ENCODE measurements at regions not wholly inside any gene's neighbourhood (a gene's known extent, or its start where the extent isn't known, plus 50 kb on each side); places are given as distances from the start of the nearest gene placed in this dataset.

DNA sequence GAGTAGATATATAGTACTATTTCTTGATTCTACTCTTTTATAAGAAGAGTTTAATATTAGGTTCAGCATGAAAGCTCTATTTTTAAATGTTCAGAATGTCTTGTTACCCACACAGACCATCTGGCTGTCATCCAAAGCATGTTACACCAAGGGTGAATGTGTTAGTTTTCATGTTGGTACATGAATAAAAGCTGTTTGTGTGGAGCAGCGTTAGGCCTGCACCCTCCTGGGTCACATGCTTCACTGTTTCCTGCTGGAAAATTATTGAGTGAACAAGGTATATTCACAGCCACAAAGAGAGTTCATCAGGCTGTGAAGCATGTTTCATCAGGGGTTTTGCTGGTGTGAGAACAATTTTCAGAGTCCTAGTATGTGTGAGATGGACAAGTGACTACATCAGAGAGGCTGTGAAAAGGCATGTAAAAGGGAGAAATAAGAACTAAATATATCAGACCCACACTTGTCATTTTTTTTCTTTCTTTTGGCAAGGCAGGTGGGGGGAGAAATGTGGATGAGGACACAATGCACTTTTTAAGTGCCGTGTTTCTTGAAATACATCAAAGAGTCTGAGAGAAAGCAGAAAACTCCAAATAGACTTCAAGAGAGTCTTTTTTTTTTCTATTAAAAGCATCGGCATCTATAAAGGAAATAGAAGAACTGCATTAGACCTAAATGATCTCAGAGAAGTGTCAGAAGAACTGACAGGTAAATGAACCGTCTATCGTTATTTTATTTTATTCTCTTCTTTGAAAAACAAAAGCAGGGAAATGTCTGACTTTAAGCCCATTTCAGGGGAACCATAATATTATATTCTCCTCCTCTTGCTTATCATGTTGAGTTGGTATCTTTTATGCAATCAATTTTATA, 2429.7 kb downstream of the PCDH7 start:
- DNase-seq, result no peak

DNA sequence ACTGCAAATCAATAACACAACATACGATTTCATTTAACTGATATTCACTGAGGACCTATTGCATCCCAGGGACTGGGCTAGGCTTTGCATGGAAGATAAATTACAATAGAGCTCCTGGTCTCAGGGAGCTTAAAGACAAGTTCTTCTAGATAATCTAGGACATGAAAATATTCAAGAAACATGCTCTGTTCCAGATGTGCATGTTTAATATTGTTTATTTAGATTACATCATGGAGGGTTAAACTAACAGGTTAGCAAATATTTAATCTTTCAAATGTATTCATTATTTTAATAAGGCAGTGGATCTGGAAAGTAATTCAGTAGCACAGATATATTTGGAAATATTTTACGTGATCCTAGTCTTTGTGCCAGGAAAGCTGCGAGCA, 2430.3 kb downstream of the PCDH7 start:
- DNase-seq, result no peak

- peak; percentile 1 for DNase-seq
Measured at GRCh38 chr4:33160126-33160525, 2440.0 kb downstream of the PCDH7 start.

DNA sequence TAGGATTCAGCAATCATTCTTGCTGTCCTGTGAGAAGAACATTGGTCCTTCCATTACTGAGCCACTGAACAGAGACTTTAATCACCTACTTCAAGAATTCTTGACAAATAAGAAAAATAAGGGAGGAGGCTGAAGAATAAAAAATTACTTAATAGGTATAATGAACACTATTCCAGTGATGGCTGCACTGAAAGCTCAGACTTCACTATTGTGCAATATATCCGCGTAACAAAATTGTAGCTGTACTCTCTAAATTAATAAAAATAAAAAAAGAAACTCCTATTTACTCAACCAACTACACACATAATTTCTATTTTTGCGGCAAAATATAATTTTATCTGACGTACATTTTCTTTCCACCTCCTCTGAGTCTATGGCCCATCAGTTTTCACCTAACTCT, 2441.0 kb downstream of the PCDH7 start:
- no peak for DNase-seq

GRCh38 chr4:33162122-33162521, 2442.0 kb downstream of the PCDH7 start:
- DNase-seq, result no peak

DNA sequence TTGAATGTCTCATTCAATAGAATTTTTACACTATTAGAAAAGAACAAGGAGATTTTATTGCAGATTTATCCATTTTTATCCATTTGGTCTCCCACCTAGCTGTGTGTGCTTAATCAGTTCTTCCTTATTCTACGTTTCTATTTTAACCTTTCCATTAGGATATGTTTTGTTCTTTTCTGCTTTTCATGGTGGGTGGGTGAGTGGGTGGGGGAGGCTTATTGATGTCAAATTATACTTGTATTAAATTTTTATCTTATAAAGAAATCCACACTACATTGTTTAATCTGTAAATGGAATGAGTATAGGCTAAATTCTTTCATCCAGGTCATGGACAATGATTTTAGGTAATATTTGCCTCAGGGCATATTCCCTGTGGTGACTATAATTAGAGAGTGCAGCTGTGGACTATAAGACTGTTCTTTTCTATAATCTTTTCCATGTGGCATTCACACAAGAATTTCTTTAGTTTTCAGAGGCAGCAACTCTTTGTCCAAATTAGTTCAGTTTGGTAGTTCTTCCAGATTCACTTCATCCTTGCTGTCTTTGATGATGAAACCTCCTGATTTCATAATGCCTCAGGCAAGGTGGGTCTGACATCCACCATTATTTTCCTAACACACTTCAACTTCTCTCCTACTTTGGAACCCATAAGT, 2451.8 kb downstream of the PCDH7 start:
- DNase-seq, result no peak

DNA sequence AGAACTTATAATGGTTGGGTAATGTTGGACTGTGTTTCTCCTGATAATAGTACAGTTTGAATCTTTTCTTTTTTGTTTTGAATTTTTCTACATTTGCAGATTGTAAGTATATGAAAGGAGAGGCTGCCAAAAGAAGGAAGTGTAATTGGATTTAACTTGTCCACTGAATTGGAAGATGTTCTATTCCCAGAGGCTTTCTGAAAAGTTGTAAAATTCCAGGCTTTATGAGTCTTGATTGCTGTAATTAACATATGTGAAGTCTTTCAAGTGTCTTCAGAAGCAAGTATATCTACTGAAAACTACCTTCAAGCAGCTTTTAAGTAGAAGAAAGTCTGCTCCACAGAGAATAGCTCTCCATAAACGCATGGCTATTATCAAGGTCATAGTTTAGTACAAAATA, 2456.4 kb downstream of the PCDH7 start:
- no peak for DNase-seq

DNA sequence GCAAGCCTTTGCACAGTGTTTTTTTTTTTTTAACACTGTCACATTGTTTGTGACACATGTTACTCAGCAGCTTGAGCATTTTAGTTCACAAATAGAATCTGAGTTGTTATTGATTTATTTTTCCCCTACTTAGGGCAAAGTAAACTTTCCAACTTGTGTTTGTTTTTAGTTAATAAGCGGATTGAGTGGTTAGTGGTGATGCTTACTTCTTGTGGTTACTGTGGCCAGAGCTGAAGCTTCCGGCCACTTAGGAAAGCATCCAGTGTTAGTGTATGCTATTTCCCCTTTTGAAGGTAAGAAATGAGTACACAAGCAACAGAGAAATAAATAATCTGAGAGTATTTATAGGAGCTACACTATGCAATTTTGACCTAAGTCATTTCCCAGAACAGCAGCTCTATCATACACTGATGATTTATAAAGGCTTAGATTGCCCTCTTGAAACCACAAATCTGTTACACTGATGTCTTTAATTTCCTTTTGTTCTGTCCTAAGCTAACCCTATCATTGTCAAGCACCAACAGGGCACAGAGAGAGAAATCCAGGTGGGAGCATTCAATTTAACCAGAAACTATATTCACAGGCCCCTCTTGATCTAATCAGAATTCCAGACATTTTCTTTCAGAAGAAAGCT, 2464.6 kb downstream of the PCDH7 start:
- peak; percentile 1 for DNase-seq

DNA sequence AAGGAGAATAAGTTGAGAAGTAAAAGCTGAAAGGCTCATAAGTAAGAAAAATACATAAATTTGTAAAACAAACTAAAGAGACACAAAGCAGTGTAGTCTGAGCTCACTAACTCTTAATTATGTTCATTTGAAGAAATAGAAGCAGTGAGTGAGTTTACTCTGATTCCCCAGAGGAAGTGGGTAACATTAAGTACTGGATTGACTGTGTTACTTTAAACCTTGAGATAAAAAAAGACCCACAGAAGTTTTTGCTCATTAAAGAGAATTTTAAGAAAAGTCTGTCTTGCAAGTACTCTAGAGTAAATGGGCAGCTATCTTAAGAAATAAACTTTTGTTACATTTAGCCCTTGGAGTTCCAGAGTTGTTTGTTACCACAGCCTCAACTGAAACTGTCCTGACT, 2466.9 kb downstream of the PCDH7 start:
- peak; percentile 0 for DNase-seq

GRCh38 chr4:33188733-33189132, 2468.6 kb downstream of the PCDH7 start:
- no peak for DNase-seq

- no peak for DNase-seq
Measured at GRCh38 chr4:33189169-33189568, 2469.0 kb downstream of the PCDH7 start.

GRCh38 chr4:33193109-33193508, 2472.9 kb downstream of the PCDH7 start:
- no peak for DNase-seq

GRCh38 chr4:33200377-33200776, 2480.2 kb downstream of the PCDH7 start:
- no peak for DNase-seq

- no peak for DNase-seq
Measured at GRCh38 chr4:33218238-33218637, 2498.1 kb downstream of the PCDH7 start.

DNA sequence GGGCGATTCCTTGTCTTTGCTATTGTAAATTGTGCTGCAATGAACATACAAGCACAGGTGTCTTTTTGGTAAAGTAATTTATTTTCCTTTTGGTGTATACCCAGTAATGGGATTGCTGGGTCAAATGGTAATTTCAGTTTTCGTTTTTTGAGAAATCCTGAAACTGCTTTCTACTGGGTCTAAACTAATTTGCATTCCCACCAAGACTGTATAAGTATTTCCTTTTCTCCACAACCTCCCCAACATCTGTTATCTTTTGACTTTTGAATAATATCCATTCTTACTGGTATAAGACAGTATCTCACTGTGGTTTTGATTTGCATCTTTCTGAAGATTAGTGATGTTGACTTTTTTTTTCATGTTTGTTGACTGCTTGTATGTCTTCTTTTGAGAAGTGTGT, 2506.0 kb downstream of the PCDH7 start:
- no peak for DNase-seq

- DNase-seq, result no peak
Measured at GRCh38 chr4:33226783-33227182, 2506.6 kb downstream of the PCDH7 start.

DNA sequence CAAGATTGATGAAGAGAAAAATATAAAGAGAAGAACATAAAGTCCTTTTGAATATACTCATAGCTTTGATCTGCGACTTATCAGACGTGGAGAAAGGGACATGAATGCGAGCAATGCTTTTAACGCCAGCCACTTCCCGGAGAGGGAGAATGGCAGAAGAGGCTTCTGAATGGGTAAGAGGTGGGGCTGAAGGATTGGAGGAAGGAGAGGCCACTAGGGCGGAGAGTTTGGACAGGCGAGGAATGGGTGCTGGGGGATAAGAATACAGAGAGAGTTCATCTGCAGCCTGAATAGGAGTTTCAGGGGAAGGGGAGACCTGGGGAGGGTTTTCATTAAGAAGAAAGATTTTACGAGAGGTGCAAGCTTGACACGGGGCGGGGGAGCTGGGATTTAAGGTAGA, 2534.9 kb downstream of the PCDH7 start:
- DNase-seq, result no peak

DNA sequence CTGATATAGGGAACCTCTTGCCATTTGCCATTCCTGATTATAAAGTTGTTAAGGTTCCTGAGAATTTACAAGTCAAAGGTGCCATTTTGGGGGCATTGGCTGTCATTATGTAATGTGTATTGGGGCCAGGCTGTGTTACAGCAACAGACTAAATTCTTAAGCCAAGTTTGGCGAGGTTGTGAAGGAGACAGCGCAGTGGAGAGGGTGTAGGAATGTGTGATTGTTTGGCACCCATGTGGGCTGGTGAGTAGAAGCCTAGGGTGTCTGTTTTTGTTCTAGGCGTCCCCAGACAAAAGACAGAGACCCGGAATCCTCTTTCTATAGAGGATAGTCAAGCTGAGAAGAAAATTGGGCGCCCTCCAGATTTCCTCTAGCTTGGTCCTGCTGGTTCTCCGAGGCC, 2535.3 kb downstream of the PCDH7 start:
- no peak for DNase-seq

GRCh38 chr4:33262824-33263223, 2542.7 kb downstream of the PCDH7 start:
- DNase-seq, result no peak

DNA sequence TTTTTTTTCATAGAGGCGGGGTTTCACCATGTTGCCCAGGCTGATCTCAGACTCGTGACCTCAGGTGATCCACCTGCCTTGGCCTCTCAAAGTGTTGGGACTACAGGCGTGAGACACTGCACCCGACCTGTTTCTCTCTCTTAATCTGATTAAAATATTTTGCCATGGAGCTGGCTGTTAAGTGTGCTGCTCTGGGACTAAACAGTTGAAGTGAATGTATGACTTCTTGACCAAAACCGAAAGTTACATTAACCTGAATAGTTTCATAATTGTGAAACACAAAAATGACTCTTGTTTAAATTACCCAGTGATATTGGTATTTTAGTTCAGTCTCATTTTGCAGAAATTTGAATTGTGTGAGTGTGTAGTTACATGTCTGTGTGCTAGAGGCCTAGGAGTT, 2548.6 kb downstream of the PCDH7 start:
- DNase-seq, result no peak

DNA sequence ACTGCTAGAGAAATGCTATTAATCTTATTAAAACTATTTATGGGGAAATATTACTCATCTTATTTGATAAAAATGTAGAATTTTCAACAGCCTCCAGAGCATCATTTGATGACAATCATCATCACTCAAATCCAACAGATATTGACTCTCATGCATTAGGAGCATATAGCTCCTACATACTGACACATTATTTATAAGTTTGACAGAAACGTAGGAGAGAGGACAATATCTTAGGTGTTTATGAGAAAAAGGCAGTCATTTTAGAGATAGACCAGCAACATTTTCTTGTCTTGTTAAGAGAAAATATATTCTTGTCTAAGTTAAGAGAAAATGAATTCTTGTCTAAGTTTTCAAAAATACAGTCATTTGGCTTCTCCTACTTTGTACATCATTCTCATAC, 2550.2 kb downstream of the PCDH7 start:
- DNase-seq, result no peak

DNA sequence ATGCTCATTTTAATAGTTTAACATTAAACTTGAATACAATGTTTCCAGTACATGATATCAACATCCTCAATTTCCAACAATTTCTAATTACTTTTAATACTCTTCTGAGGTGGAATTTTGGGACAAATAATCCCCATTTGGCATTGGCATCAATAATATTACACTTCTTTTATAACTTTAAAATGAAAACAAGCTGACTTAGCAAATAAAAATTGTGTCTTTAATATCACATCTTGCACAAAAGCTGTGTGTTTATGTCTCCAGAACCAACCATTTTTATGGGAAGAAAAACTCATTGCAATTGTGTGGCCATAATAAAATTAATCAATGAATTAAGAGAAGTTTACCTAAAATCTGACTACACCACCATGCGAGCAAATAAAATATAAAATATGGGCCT, 2552.6 kb downstream of the PCDH7 start:
- no peak for DNase-seq

DNA sequence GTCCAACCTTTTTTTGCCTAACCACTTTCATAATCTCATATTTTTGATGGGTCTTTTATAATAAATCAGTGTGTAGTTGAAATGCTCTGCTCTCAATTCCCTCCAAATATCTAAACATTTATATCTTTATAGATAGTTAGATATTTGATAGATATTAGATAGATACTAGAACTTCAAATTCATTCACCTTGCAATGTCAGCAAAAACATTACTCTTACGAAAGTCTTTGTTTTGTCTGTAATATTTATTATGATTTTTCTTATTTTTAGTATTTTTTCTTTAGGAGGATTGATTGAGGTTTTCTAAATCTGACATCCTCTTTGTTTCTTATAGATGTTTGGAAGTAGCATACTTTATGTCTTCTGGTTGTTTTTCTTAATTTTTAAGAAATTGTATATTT, 2563.6 kb downstream of the PCDH7 start:
- no peak for DNase-seq

GRCh38 chr4:33296876-33297455, 2576.8 kb downstream of the PCDH7 start:
- no peak for DNase-seq

Measured in activated CD4-positive, alpha-beta T cell treated with anti-CD3 and anti-CD28 coated beads, Interleukin-10, Interleukin-2, amounts not matched to agents 100 ng/mL and 50 ng/mL, durations not matched to agents 16 hours and 8 hours (primary cell).